ENCODE measurements at regions not wholly inside any gene's neighbourhood (a gene's known extent, or its start where the extent isn't known, plus 50 kb on each side); places are given as distances from the start of the nearest gene placed in this dataset.

DNA sequence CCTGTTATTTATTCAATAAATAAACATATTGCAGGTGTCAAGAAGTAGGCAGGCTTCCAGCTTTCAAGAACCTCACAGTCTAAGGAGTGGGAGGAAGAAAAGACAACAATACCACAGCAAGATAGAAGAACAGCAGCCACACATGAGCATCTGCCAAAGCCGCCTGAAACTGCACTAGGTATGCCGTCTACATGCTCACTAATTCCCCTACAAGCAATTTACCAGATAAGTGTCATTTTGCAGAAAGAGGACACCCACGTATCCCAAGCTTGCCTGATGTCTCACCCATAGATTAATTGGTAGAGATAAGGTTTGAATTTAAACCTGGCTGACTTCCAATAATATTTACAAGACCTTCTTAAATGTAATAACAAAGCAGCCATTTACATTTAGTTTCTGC lies 439.4 kb upstream of the CPEB2 start:
- no peak for DNase-seq (ENCODE audit: low spot score)

DNA sequence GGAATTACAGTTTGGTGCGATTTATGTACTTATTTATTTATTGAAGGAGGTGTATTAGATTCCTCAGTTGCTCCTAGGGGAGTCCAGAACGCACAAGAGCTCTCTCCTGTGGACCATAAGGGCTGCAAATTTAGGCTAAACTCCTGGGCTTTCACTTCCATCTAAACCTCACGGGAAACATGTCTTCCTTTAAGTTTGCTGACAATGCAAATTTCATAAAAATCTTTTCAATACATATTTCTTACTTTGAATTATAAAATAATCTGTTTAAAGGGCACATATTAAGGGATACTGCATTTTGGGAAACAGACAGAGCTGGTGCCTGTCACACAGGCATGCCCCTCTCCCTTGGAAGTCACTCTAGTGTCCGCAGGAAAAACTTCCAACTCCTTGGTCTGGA lies 438.0 kb upstream of the CPEB2 start:
- DNase-seq (ENCODE audit: low spot score) = no peak

GRCh38 chr4:14566518-14566917 lies 435.8 kb upstream of the CPEB2 start:
- DNase-seq (ENCODE audit: low spot score) = no peak

DNA sequence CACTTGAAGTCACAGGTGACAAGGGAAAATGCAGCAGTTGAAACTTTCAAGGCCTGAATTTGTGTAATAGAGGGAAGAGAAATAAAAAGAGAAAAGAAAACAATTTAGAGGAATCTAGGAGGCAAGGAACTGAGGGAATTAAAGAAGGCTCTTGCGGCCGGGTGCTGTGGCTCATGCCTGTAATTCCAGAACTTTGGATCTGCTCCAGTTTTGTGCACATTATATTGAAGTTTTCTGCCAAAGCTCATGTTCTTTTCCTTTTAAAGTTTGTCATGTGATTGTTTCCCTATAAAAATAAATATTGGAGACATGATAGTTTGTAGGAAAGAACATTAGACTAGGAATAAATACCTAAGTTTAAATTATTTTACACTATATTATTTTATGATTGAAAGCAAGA lies 433.9 kb upstream of the CPEB2 start:
- DNase-seq (ENCODE audit: low spot score) = no peak

DNA sequence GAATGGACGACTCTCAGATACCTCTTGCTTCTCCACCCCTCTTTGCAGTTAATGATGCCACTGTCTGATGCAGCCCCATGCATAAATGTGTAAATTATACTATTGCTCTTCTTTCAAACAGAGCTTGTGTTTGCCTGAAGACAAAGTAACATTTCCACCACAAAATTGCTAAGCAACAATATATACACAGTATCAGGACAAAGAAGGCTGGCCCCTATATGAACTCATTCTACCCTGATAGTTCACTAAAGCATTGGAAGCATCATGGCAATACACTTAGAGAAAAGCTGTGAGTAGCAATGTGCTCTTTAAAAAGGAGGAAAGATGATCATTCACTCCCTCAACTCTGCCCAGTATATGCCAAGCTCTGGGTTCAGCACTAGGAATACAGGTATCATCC lies 427.0 kb upstream of the CPEB2 start:
- DNase-seq (ENCODE audit: low spot score) = no peak

DNA sequence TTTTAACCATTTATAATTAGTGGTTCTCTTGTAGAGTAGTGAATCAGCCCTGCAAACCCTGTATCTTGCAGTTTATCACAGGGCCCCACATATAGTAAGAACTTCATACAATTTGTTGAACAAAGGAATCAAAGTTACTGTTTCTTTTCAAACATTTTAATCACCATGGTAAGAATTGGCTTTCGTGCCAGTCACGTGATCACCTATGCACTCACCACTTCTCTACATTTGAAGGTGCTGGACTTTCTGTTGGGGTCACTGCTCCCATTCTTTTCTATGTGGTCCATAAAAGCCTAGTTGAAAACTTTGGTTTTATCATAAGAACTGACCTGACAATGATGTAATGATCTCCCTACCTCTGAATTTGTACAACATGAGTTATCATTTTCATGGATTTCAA lies 426.4 kb upstream of the CPEB2 start:
- no peak for DNase-seq (ENCODE audit: low spot score)

DNA sequence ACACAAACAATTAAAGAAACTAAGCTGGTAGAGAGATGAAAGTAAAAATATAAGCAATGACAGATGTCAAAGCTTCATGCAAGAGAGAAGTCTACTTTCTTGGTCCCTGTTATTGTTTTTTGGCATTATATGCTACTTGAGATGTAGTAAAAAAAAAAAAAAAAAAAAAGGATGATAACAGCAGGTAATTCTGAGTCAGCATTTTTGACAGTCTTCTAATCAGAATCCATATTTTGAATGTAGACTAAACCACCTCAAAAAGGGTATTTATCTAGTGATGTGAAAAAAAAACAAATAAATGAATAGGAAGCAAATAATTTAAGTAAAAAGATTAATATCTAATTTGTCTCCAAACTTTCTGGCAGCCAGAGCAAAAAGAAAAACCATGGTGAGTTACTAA lies 422.2 kb upstream of the CPEB2 start:
- DNase-seq (ENCODE audit: low spot score) = no peak

DNA sequence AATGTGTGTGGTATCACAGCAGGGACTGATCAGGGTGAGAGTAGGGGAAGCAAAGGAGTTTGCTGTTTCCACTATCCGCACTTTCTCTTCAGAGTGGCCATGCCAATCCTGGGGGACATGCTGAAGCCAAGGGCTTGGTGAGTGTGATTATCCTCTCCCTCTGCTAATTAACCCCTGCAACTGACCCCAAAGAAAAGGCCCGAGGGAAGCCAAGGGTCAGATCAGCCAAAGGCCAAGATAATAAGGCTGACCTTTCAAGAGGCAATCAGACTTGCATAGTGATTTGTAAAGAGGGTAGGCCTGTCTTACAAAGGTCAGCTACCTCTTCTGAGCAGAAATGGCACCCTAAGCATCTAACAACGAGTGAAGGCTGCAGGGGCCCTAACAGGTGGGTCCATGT lies 420.5 kb upstream of the CPEB2 start:
- DNase-seq (ENCODE audit: low spot score) = no peak

DNA sequence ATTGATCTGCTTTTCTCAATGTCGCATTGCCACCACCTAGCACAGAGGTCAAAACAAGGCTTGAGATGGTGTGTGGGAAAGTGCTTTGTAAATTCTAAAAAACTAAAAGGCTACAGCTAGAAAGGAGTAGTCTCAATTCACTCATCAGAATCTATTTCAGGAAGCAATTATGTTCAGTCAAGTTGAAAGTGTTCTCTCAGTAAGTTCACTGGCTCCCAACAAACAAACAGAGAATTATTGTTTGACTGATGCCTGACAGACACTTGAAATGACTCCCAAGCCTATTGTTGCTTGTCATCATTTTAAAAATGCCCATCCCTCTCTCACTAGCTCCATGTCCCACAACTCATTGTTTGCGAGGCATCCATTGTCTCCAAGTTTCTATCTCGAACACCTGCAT lies 419.6 kb upstream of the CPEB2 start:
- no peak for DNase-seq (ENCODE audit: low spot score)

- DNase-seq (ENCODE audit: low spot score) = no peak
Observed at GRCh38 chr4:14583331-14583730, 418.9 kb upstream of the CPEB2 start.

DNA sequence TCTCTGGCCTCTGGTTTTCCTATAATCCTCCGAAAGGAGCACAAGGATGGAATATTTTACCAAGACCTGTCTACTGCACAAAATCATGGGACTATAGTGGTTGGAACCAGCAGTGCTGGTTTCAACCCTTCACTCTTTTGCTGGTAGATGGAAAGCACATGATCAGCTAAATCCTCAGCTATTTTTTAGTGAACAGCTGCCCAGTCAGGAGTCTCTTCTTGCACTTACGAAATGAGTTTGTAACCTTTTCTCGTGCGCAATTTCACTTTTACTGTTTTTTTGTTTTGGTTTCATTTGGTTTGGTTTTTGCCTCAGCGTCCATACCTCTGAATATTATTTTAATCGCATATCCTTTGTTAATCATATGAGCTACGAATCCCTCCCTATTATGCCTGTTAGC lies 418.5 kb upstream of the CPEB2 start:
- DNase-seq (ENCODE audit: low spot score) = no peak

DNA sequence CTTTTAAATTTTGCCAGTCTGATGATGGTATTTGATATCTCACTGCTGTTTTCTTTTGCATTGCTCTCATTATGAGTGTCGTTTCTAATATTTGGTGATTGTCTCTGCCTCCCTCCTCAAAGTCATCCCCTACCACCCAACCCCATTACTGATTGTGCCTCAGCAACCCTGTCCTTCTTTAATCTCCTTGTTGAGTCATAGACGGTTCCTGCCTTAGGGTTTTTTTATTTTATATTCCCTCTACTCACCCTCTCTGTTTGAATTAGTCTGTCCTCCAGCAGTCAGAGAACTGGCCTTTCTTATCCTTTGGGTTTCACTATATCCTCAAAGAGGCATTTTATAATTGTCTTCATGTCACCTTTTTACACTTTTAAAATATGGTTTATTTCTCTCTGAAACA lies 409.3 kb upstream of the CPEB2 start:
- DNase-seq (ENCODE audit: low spot score) = no peak

- DNase-seq (ENCODE audit: low spot score) = no peak
Observed at GRCh38 chr4:14596028-14596427, 406.3 kb upstream of the CPEB2 start.

DNA sequence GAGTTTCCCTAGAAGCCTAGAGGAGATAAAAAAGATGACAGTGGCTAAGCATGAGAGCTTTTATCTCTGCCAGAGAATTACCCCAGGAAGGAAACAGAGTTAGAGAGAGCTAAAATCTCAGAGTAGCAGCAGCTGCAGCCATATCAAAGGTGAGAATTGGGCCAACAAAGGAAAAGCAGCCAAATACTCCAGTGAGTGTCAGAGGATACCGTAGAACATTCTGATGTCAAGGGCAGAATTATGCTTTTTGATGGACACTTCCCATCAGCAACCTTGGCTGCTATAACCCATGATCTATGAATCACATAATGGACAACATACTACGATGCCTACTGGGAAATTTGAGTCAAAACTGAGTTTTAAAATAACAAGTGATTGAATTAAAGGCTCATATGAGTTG lies 405.8 kb upstream of the CPEB2 start:
- no peak for DNase-seq (ENCODE audit: low spot score)

DNA sequence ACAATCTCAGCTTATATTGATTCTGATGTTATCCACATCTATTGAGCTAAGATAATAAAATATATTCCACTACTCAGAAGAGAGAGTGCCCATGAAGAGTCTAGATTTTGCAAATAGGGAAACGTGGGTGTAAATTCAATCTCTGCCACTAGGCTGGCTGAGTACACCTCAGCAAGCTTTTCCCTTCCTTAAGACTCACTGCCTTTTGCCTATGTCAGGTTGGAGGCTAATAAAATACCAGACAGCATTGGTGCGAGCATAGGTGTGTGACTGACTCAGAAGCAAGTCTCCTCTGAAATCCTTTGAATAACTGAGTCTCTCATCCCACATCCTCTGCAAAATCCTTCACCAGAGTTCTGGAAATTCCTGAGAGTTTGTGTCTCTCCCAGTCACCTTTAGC lies 405.4 kb upstream of the CPEB2 start:
- DNase-seq (ENCODE audit: low spot score) = no peak

- no peak for DNase-seq (ENCODE audit: low spot score)
Observed at GRCh38 chr4:14602206-14602605, 400.1 kb upstream of the CPEB2 start.

- DNase-seq (ENCODE audit: low spot score) = no peak
Observed at GRCh38 chr4:14607001-14607400, 395.3 kb upstream of the CPEB2 start.

DNA sequence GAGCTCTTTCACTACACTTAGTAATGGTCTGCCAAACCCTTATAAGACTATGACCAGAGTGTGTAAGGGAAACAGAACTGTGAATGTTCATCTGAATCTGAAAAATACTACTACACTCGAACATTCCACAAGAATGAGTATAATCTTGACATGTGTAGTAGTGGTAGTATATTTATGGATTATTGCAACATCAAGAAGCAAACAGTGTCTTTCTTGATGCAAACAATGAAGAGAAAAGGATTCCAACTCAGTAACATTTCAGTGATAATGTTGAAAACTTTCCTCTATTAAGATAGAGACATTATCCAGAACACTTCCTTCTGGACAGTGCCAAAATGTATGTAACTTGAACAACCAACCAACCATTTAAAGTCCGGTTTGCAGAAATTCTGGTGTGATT lies 394.7 kb upstream of the CPEB2 start:
- DNase-seq (ENCODE audit: low spot score) = no peak

- DNase-seq (ENCODE audit: low spot score) = no peak
Observed at GRCh38 chr4:14608630-14609029, 393.7 kb upstream of the CPEB2 start.

GRCh38 chr4:14614840-14615239 lies 387.4 kb upstream of the CPEB2 start:
- no peak for DNase-seq (ENCODE audit: low spot score)

- no peak for DNase-seq (ENCODE audit: low spot score)
Observed at GRCh38 chr4:14615671-14616070, 386.6 kb upstream of the CPEB2 start.

GRCh38 chr4:14620567-14621141 lies 381.6 kb upstream of the CPEB2 start:
- DNase-seq (ENCODE audit: low spot score) = no peak

DNA sequence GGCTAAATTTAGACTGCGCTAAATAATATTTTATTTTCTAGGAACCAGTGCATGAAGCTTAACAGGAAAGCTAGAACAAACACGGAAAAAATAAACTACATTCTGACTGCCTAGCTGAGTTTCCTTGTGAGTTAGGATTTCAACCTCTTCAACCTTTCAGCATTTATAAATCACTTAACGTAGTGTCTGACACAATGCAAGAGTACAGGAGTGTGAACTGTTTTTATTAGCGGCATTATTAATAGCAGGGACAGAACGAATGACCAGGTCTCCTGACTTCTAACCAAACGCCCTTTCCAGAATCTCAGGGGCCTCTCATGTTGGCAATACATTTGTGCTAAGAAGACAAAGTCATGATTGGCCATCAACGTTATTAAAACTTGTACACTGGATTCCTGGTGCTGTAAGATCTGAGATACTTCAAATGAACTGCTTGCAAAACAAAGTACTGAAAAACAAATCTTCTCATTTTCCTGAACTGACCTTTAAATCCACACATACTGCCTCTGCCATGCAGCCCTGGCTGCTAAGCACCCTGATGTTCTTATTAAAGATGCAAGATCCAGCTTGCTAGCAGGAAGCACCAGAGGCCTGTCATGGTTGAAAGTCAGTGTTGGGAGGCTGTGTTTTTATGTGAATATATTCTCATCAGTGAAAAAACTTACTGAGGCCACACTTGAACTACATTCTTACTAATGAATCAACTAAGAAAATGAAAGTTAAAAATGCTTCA lies 380.4 kb upstream of the CPEB2 start:
- no peak for DNase-seq (ENCODE audit: low spot score)

DNA sequence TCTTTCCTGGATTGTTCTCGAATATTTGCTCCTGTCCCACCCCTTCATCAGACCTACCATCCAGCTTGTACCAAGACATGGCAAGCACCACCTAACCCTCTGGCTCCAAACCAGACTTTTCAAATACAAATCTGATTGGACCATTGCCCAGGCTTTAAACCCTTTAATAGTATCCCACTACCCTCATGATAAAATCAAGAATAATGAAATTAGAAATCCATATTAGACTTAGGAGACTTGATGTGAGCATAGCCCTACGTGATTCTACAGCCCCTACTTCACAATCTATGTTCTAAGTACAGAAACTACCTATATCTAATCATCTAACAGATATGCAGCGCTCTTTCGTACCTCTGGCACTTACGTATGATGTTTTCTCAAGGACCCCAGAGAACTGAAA lies 375.2 kb upstream of the CPEB2 start:
- DNase-seq (ENCODE audit: low spot score) = no peak
